Breast epithelium (tissue), 4 donors: ENCODE measurements at regions not wholly inside any gene's neighbourhood (a gene's known extent, or its start where the extent isn't known, plus 50 kb on each side); places are given as distances from the start of the nearest gene placed in this dataset.

Source experiments
- DNase-seq, 2 donors: peaks; one replicate each; pipeline ENCODE4 v3.0.0-alpha.2; 2019; ENCODE audit warnings: low spot score in 2 of 2
- H3K27ac ChIP-seq, 2 donors: fragments of 200-600 bp; sonication (generic) in 1 of 2; one replicate each; pipeline ENCODE4 v1.5.1; 2016 to 2019; ENCODE audit warnings: mild to moderate bottlenecking in 1 of 2
- H3K27me3 ChIP-seq, 2 donors: fragments of 200-600 bp; sonication (generic) in 1 of 2; one replicate each; pipeline versions ENCODE4 v1.5.1 to v1.6.0; 2017 to 2019; ENCODE audit warnings: control low read depth in 1 of 2, mild to moderate bottlenecking in 1 of 2
- H3K36me3 ChIP-seq: fragments of 200-600 bp; one replicate; pipeline ENCODE4 v1.5.1; 2019
- H3K4me1 ChIP-seq, 2 donors: fragments of 200-600 bp; sonication (generic); one replicate each; pipeline ENCODE4 v1.5.1; 2016 to 2019; ENCODE audit warnings: control low read depth in 1 of 2
- H3K4me3 ChIP-seq, 3 donors: fragments of 200-600 bp; sonication (generic); 1 replicate in 2 of 3; 2 replicates in 1 of 3; pipeline ENCODE4 v1.5.1; 2016 to 2019; ENCODE audit warnings: mild to moderate bottlenecking in 3 of 3, moderate library complexity in 2 of 3
- H3K9me3 ChIP-seq, 2 donors: fragments of 200-600 bp; sonication (generic) in 1 of 2; one replicate each; pipeline ENCODE4 v1.5.1; 2016 to 2019; ENCODE audit warnings: control low read depth in 1 of 2
- CTCF ChIP-seq, 3 donors: fragments of 450-650 bp; IDR thresholded peaks; one replicate each; pipeline ENCODE4 v1.5.1; 2016 to 2017; ENCODE audit warnings: antibody characterized with exemption in 3 of 3, mild to moderate bottlenecking in 3 of 3, moderate library complexity in 3 of 3
- POLR2A ChIP-seq: fragments of 450-650 bp; IDR thresholded peaks from one replicate; pipeline ENCODE4 v1.6.1; 2016; ENCODE audit warnings: antibody characterized with exemption, mild to moderate bottlenecking, moderate library complexity
- POLR2AphosphoS5 ChIP-seq, 3 donors: sonication (generic); formaldehyde crosslinking; IDR thresholded peaks; one replicate each; pipeline ENCODE4 v1.6.1; 2017; ENCODE audit warnings: antibody characterized with exemption in 3 of 3
- intact Hi-C: fragments of 100-400 bp; cut with DNase I; formaldehyde crosslinking; loops from one replicate; pipeline ENCODE4 v1.15.1; 2023; ENCODE audit warnings: low total_unique reads

GRCh38 chr2:142236181-142236580, 105.4 kb upstream of the LRP1B start:
- H3K36me3 ChIP-seq: no peaks in the 10 kb centered on the region

GRCh38 chr2:142234741-142235140, 103.9 kb upstream of the LRP1B start:
- Histone ChIP-seq H3K27me3 (no peaks in the 10 kb centered on the region), H3K27ac (no peak overlapping the region), H3K4me1 (no peaks in the 10 kb centered on the region), H3K4me3 (no peak overlapping the region), H3K9me3 (peaks cover 0 to 9% of the 10 kb centered on the region in 2 donors), H3K36me3 (no peaks in the 10 kb centered on the region)
- intact Hi-C loops: no loop called here
- TF ChIP-seq POLR2AphosphoS5 (IDR thresholded peaks at IDR 0.05) (no peak), CTCF (IDR thresholded peaks at IDR 0.05) (no peak), POLR2A (no peak)
- DNase-seq: no peak

More at GRCh38 chr2:142236181-142236580, 105.4 kb upstream of the LRP1B start:
- no peak for DNase-seq
- no peak for TF ChIP-seq CTCF (IDR thresholded peaks at IDR 0.05)
- no peak for TF ChIP-seq POLR2A
- TF ChIP-seq POLR2AphosphoS5 (IDR thresholded peaks at IDR 0.05): no peak
- intact Hi-C loops: no loop called here
- H3K9me3 ChIP-seq: peaks cover 0 to 9% of the 10 kb centered on the region in 2 donors
- H3K4me1 ChIP-seq: no peaks in the 10 kb centered on the region
- no peaks in the 10 kb centered on the region for H3K27me3 ChIP-seq
- no peak overlapping the region for H3K27ac ChIP-seq
- no peak overlapping the region for H3K4me3 ChIP-seq

- Histone ChIP-seq H3K9me3 (no peaks in the 10 kb centered on the region), H3K4me1 (no peaks in the 10 kb centered on the region), H3K4me3 (no peak overlapping the region), H3K27me3 (no peaks in the 10 kb centered on the region), H3K36me3 (no peaks in the 10 kb centered on the region), H3K27ac (no peak overlapping the region)
- intact Hi-C loops: no loop called here
- DNase-seq: no peak
- TF ChIP-seq CTCF (IDR thresholded peaks at IDR 0.05) (no peak), POLR2AphosphoS5 (IDR thresholded peaks at IDR 0.05) (no peak), POLR2A (no peak)
Measured at GRCh38 chr2:142223309-142223708, 92.5 kb upstream of the LRP1B start.

- Histone ChIP-seq H3K27me3 (no peaks in the 10 kb centered on the region), H3K4me1 (no peaks in the 10 kb centered on the region), H3K4me3 (no peak overlapping the region), H3K9me3 (no peaks in the 10 kb centered on the region), H3K27ac (no peak overlapping the region), H3K36me3 (no peaks in the 10 kb centered on the region)
- no peak for DNase-seq
- intact Hi-C loops: no loop called here
- TF ChIP-seq POLR2A: no peak
- TF ChIP-seq POLR2AphosphoS5 (IDR thresholded peaks at IDR 0.05): no peak
- no peak for TF ChIP-seq CTCF (IDR thresholded peaks at IDR 0.05)
Measured at GRCh38 chr2:142222715-142223114, 91.9 kb upstream of the LRP1B start.

GRCh38 chr2:142220901-142221300, 90.1 kb upstream of the LRP1B start:
- intact Hi-C loops: no loop called here
- Histone ChIP-seq H3K27ac (no peak overlapping the region), H3K9me3 (no peaks in the 10 kb centered on the region), H3K4me3 (no peak overlapping the region), H3K36me3 (no peaks in the 10 kb centered on the region), H3K4me1 (no peaks in the 10 kb centered on the region), H3K27me3 (no peaks in the 10 kb centered on the region)
- DNase-seq: peak in 1 of 2 donors; percentile 41
- TF ChIP-seq POLR2A (no peak), POLR2AphosphoS5 (IDR thresholded peaks at IDR 0.05) (no peak), CTCF (IDR thresholded peaks at IDR 0.05) (no peak)
